ENCODE measurements at regions not wholly inside any gene's neighbourhood (a gene's known extent, or its start where the extent isn't known, plus 50 kb on each side); places are given as distances from the start of the nearest gene placed in this dataset.

DNA sequence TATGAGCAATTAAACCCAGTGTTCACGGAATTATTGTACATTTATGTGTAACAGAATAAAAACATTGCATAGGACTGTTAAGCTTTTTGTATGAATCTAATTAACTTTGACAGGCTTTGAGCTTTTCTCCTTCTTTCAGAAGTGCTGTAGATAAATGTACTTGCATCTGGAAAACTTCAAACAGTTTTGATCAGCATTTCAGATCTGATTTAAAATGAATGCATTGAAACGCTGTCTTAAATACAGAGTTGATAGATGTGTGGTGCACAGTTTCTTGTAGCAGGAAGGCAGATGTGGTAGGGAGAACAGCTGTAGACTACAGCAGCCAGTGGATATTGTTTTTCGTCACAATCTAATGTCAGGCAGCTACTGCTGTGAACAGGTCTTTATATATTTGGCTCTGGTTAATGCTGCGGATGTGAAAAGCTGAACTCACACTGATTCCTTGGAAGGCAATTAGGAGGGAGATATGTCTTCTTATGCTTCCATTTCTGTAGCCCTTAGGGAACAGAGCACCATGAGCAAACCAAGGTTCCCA is 193.8 kb upstream of the GOLIM4 start:
- no peak for DNase-seq (ENCODE audit: low read depth)

DNA sequence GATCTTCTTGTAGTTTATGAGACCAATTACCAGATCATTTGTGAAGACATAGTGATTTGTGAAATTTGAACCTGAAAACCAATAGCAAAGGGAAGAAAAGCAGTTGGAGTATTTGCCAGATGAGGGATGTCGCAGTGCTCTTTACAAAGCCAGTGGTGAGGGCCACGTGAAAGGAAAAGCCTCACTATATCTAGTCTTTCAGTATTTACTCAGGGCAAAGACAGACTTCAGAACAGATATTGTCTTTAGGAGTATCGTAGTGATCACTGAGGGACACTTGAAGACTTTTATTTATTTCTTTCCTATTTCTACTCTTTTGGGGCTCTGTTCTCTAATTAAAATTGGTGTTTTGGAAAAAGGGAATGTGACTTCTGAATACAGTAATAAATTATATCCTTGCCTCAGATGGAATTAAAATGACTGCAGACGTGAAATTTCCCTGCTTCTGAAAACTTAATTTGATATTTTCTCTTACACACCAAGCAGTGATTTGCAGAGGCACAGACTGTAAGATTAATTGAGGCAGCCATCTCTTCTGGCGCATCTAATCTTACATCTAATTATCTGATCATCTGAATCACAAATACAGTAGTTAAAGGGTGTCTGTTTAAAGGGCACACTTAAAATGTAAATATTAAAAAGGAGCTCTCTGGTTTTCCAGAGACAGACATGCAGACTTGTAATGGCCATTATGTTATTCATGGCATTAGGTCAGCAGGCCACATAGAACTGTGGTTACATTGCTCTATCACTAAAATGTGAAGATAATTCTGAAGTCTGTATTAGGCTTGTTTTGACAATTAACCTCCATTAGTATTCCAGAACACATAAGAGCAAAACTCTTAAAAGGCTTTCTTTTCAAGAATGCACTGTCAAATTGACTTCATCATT is 193.0 kb upstream of the GOLIM4 start:
- no peak for DNase-seq (ENCODE audit: low read depth)

DNA sequence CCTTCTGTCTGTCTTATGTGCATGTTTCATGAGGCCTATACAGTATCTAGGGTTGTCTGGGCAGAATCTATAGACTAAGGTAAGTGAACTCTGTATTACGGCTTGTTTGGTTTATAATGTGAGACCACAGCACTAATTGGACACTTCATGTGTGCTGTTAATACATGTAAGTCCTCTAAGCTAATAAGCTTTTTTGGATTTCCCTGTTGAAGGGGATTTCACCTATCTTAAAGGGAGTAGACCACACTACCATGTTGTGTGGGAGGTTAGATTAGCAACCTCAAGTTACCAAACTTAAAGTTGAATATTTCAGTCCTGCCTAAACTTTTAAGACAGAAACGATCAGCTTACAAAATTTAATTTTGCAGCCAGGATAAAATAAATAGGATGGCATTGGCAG is 189.8 kb upstream of the GOLIM4 start:
- no peak for DNase-seq (ENCODE audit: low read depth)

DNA sequence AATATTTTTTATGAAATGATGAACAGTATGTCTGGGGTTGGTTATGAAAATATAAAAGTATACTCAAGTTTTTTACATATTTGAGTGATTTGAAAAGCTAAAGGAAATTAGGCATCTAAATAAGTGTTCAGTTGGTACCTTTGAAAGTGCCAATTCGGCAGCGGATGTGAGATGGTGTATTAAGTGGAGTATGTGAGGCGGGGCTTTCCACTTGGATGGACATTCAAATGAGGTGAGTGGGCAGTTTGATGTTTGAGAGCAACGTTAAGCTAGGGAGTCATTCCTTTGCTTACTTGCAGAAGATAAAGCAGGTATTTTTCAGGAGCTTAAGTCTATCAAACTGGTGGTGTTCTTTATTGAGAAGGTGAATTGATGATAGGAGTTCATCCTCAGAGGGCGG is 189.0 kb upstream of the GOLIM4 start:
- no peak for DNase-seq (ENCODE audit: low read depth)

DNA sequence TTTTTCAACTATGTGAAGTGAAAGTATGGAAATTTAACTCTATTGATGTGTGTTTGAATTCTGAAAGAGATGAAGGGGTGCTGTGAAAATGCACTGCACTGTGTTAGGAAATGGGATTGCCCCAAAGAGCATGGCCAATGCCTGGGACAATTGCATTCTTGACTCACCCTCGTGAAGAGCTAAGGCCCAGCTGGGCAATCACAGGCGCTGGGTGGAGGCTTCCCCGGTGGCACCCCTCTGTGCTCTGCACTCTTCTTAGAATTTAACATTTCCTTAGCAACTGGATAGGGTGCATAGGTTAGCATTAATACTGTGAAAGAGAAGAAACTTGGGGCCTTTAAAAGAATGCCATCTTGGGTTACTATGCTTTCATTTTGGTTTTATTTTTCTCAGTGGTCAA is 179.9 kb upstream of the GOLIM4 start:
- DNase-seq (ENCODE audit: low read depth) = no peak

DNA sequence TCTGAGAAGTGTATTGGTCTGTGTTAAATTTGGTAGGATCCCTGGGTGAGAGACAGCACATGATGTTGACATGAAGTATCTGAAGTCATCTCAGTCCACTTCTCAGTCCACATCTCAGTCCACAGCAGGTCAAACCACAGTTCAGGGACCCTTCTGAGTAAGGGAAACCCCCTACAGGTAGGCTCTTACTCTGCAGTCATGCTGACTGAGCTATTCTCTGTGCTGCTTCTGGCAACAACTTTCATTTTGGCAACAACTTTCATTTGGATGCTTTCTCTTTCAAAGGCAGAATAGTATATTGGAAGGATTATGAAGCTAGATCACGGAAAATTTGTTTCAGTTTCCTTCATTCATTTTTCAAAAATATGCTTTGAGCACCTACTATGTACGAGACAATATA is 178.2 kb upstream of the GOLIM4 start:
- DNase-seq (ENCODE audit: low read depth) = no peak

DNA sequence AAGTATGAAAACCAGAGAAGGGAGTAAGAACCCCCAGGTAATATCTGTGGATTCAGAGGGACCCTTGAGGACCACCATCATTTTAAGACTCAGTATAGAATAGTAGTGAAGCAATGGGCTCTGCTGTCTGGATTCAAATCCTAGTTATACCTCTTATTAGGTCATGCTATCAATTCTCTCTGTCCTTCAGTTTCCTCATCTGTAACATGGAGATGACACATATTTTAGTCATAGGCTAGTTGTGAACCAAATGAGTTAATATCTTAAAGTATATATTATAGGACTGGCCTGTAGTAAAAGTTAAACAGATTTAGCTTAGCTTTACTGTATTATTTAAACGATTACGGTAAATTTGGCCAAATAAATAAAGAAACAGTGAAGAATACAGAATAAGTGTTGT is 177.3 kb upstream of the GOLIM4 start:
- DNase-seq (ENCODE audit: low read depth) = no peak

DNA sequence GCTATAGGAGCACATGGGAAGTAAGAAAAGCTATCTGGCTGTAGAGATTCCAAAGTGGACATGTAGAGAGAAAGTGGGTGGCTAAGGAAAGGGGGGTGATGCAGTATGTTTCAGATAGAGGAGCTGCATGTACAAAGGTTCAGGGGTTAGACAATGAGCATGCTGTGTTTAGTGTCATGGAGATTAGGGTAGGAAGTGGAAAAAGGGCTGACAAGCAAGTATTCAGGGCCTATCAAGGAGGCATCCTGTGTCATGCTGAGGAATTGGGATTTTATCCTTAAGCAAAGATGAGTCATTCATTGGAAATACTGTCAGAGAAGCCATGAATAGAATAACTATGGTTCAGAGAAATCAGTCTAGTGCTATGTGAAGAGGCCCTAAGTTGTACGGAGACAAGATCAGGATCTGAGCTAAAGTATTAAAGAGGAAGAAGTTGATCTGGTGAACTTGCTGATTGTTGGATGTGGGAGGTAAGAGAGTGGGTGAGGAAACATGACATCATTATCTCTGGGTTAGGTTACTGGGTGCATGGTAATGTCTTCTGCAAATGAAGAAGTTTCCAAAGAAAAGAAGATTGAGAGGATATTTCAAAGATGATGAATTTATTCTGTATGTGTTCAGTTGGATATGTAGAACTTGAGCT is 176.7 kb upstream of the GOLIM4 start:
- peak; percentile 17 for DNase-seq (ENCODE audit: low read depth)

DNA sequence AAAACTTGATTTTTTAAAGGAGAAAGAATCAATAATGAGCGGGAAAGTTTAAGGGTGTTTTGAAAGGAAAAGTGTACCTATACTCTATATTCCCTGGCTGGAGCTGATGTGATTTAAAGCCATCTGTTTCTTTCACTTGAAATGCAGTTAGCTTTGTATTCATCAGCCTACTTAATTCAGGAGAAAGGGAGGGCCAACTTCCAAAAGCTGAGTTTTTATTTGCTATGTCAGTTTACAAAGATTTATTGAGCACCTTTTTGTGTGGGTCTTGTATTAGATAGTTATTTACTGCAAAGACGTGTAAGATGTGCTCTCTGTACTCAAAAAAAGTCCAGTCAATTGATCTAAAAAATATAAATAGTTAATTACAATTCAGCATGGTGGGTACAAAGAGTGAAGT is 176.2 kb upstream of the GOLIM4 start:
- DNase-seq (ENCODE audit: low read depth) = no peak

DNA sequence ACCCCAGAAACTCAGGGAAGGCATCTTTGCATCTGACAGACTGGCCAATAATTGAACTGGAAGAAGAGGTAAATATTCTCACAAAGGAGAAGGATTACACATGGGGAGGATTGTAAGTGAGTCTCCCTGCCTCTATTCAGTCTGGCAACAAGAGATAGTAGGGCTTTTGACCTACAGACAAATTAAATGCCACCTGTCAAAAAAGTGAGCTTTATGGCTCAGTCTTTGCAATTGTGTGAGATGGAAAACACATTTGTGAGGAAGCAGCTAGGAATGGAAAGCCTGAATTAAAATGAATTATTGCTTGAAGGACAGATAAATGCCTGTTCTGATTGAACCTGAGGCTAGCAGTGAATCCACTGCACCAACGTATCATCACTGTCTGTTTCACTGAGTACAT is 173.3 kb upstream of the GOLIM4 start:
- DNase-seq (ENCODE audit: low read depth) = no peak

DNA sequence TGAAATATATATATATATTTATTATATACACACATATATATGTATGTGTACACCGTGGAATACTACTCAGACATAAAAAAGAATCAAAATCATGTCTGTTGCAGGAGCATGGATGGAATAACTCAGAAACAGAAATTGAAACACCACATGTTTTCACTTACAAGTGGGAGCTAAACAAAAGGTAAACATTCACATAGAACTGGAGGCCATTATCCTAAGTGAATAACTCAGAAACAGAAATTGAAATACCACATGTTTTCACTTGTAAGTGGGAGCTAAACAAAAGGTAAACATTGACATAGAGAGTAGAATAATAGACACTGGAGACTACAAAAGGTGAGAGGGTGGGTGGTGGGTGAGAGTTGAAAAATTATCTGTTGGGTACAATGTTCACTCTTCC is 171.5 kb upstream of the GOLIM4 start:
- no peak for DNase-seq (ENCODE audit: low read depth)

DNA sequence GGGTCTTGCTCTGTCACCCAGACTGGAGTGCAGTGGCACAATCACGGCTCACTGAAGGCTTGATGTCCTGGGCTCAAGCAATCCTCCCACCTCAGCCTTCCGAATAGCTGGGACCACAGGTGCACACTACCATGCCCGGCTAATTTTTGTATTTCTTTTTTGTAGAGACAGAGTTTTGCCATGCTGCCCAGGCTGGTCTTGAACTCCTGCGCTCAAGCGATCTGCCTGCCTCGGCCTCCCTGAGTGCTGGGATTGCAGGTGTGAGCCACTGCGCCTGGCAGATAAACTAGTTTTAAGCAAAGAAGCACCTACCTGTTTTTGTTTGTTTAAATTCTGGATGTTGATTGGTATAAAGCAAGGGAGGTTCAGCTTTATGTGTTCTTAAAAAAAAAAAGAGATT is 170.6 kb upstream of the GOLIM4 start:
- DNase-seq (ENCODE audit: low read depth) = no peak

DNA sequence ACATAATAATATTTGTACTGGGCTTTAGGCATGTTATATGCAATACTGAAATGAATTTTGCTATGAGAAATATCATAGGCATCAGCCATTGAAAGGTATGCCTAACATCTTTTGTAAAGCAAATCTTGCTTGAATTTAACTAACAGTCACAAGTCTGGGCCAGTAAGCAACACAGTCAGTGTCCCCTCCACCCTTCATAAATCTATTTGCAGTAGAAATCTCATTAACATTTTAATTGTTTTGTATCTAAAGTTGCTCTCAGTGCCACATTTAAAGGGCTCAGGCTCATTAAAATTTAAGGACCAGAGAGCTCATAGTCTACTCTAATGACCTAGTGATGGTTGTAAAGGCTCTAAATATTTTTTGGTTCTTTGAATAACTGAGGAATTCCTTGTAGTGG is 167.2 kb upstream of the GOLIM4 start:
- DNase-seq (ENCODE audit: low read depth) = no peak

DNA sequence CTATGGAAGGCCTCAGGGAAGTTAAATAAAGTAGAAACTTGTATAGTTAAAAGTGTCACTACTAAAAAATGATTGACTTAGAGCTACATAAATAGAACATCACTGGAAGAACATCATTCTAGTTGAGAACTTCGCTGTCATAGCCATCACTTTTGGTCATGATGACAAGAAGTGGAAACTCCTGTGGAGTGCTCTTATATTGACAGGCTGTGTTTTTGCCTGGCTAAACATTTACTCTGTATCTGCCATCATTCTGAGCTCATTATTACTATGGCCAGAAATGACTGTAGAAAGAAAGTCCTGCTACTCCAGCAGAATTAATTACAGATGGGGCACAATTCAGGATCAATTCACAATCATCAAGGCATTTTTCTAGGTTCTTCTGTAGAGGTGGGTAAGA is 165.1 kb upstream of the GOLIM4 start:
- DNase-seq (ENCODE audit: low read depth) = no peak

DNA sequence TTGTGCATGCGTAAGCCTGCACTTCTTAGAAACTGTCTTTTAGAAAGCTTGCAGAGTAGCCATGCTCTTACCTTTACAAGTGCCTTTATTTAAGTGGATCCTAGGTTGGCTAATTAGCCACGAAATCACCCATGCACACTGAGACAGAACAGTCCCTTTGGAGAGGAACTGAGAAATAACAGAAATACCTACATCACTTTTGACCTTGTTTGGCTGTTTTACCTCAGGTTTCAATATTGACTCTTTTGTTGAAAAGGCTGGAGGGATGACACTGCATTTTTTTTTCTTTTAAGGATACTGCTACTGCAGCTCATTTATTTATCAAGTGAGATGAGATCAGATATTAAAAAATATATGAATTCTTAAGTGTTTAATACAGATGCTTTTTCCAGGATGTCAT is 155.6 kb upstream of the GOLIM4 start:
- no peak for DNase-seq (ENCODE audit: low read depth)

DNA sequence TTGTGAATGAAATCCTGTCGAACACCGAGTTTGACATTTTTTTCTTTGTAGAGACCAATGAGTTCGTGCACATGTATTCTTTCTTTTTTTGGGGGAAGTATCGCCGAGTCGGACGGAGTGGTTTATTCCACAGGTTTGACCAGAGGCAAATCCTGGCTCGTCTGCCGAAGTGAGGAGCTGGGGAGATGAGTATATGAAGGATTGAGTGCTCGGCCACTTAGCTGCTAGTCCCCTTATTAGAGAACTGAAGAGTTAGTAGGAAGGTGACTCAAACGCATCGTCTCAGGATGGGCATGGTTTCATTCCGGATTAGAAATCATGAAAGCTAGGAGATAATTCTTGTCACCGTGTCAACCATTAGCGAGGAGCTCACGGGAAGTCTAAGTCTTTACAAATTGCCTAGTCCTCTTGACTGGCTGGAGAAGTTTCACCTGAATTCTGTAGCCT is 154.7 kb upstream of the GOLIM4 start:
- peak; percentile 2 for DNase-seq (ENCODE audit: low read depth)

DNA sequence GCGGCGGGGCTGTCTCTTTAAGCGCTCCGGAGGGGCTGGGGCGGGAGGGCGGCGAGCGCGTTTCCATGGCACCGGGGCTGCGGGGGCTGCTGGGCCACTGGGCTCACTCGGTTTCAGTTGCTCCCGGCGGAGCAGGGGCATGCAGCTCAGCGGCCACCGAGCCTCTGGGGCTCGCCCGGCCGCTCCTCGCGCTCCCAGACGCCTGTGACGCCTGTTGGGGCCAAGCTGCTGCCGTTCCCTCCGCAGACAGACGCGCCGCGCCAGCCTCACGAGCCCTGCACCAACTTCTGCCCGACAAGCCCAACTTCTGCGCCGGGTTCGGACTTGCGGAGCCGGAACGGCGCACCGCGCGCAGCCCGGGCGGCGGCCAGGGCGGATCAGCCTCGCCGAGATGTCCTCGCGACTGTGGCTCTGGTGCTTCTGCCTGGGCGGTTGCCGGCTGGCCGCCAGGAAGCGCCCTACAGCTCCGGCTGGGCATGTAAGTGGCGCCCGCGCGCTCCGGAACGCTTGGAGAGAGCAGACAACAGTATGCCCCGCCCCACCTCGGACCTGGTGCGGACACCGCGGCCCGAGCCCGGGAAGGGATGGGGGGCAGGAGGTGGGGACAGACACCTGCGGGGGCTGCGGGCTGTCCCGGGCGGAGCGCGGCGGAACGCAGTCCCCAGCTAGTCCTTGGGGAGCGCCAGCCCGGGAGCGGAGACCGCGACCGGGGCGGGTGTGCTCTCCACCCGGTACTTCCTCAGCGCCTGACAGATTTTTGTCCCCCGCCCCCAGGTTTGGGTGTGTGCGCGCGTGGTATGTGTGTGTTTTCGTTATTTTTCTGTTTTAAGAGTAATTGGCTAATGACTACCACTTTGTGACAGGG is 154.1 kb upstream of the GOLIM4 start:
- DNase-seq (ENCODE audit: low read depth) = peak; percentile 76

DNA sequence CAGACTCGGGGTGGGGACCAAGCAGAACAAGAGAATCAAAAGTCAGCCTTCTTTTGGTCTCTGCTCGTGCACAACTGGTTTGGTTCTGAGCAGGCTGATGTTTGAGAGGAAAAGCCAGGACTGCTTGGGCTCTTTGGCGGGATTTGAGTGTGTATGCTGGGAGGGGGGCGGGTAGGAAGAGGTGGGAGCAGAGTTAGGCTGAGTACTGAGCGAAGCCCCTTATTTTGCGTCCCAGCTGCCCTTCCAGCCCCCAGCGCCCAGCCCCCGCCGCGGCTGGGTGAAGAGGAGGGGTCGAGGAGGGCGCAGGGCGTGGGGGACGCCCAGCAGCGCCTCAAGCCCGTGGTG is 153.5 kb upstream of the GOLIM4 start:
- DNase-seq (ENCODE audit: low read depth) = peak; percentile 21

DNA sequence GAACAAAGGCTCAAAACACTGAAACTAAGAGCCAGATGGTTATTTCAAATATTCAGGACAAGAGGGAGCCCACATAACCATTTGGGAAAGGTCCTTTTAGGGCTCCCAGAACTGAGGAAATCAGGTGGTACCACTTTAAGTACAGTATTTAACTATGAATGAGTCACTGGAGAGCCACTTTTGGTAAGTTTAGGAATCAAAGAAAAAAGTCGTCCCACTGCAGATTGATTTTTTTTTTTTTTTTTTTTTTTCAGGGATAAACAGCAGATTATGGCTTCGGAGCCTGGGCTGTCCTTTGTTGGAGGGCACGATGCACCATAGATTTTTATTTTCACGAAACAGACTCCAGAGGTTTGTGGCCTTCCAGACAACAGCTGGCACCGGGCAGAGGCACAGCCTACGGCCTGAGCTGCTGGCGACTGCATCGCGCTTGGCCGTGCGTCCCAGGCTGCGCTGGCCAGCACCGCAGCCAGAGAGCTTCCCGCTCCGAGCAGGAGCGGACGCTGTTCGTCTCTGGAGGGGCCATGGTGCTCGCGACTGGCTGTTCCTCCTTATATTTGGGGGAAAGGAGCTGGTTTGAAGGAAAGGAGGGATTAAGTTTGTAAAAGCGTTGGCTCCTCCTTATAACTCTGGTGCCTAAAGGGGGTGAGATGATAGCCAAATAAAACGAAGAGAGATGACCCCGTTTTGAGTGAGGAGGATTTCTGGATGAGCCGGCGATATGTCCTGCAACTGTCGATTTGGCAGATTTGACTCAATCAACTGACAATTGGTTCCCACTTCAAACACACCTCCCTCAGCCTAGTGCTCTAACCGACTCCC is 152.9 kb upstream of the GOLIM4 start:
- DNase-seq (ENCODE audit: low read depth) = peak; percentile 41

DNA sequence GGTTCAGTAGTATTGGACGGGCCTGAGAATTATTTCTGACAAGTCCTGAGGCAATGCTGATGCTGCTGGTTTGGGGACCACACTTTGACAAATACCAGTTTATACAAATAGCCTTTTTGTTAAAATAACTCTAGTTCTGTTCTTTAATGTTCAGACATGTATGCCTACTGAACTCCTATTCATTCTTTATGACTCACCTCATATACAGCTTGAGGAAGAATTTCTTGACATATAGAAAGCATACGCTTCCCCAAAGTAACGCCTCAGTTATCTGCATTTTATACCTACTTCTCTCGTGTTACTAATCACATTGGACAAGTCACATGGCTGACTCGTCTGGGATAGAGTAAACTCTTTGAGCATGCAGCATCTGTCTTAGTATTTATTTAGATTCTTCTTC is 145.4 kb upstream of the GOLIM4 start:
- no peak for DNase-seq (ENCODE audit: low read depth)

DNA sequence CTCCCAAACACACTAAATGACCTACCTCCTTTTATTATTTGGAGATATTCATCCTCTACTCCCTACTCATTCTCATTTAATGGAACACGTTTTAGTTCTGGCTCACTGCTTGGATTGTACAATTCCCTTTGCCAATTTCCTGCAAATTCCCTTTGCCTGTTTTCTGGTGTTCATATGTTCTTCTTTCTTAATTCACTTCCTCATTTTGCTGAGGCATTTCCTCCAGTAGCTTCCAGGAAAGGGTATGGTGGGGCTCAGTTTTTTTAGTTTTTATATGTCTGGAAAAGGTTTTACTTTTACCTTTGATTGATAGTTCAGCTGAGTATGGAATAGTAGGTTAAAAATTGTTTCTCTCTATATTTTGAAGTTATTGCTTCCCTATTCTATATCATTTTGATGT is 143.6 kb upstream of the GOLIM4 start:
- no peak for DNase-seq (ENCODE audit: low read depth)

DNA sequence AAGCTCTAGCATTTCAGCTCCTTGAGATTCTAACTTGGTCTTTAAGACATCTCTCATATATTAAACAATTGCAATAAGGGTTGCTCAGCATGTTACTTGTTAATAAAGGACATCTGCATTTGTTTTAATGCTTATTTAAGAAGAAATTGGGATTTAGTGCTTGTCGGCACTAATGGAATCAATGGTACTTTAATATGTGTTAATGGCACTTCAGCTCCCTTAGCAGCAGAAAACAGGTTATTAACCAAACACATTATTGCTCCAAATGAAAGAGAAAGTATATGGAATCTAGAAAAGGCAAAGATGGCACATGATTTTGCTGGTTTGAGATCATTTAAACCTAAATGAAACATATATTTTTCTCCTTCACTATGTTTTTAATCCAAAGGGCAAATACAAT is 137.3 kb upstream of the GOLIM4 start:
- no peak for DNase-seq (ENCODE audit: low read depth)
